ENCODE measurements at regions not wholly inside any gene's neighbourhood (a gene's known extent, or its start where the extent isn't known, plus 50 kb on each side); places are given as distances from the start of the nearest gene placed in this dataset.
"Not testable (repeated sequence)": the region's sequence is repeated elsewhere in the genome, so short reads cannot be mapped to it uniquely, and the experiment has no call there.

GRCh38 chr1:29583727-29584126 lies 347.4 kb downstream of the PTPRU start:
- DNase-seq, result no peak

- DNase-seq, result no peak
These were observed 344.9 kb downstream of the PTPRU start for GRCh38 chr1:29581256-29581655.

- DNase-seq, result no peak
These were observed 343.6 kb downstream of the PTPRU start for GRCh38 chr1:29579821-29580425.

- DNase-seq, result no peak
These were observed 341.2 kb downstream of the PTPRU start for GRCh38 chr1:29577512-29577911.

GRCh38 chr1:29576510-29576909 lies 340.2 kb downstream of the PTPRU start:
- DNase-seq, result no peak

- DNase-seq, result no peak
These were observed 339.5 kb downstream of the PTPRU start for GRCh38 chr1:29575826-29576225.

GRCh38 chr1:29575277-29575676 lies 339.0 kb downstream of the PTPRU start:
- no peak for DNase-seq

- no peak for DNase-seq
These were observed 338.5 kb downstream of the PTPRU start for GRCh38 chr1:29574871-29575270.

GRCh38 chr1:29569971-29570634 lies 333.8 kb downstream of the PTPRU start:
- DNase-seq, result no peak

GRCh38 chr1:29567257-29567656 lies 330.9 kb downstream of the PTPRU start:
- no peak for DNase-seq

- DNase-seq, result no peak
These were observed 329.2 kb downstream of the PTPRU start for GRCh38 chr1:29565490-29565889.

- peak; percentile 29 for DNase-seq
These were observed 327.2 kb downstream of the PTPRU start for GRCh38 chr1:29563571-29563970.

GRCh38 chr1:29563092-29563491 lies 326.8 kb downstream of the PTPRU start:
- DNase-seq, result no peak

GRCh38 chr1:29559056-29559455 lies 322.7 kb downstream of the PTPRU start:
- no peak for DNase-seq

- no peak for DNase-seq
These were observed 321.6 kb downstream of the PTPRU start for GRCh38 chr1:29557701-29558600.

- DNase-seq, result no peak
These were observed 320.7 kb downstream of the PTPRU start for GRCh38 chr1:29557066-29557465.

GRCh38 chr1:29556657-29557056 lies 320.3 kb downstream of the PTPRU start:
- no peak for DNase-seq

- no peak for DNase-seq
These were observed 318.8 kb downstream of the PTPRU start for GRCh38 chr1:29555043-29555620.

GRCh38 chr1:29554208-29554778 lies 318.0 kb downstream of the PTPRU start:
- DNase-seq, result no peak

- no peak for DNase-seq
These were observed 315.0 kb downstream of the PTPRU start for GRCh38 chr1:29551123-29551936.

GRCh38 chr1:29550119-29550841 lies 314.0 kb downstream of the PTPRU start:
- DNase-seq, result no peak

- DNase-seq, result not testable (repeated sequence)
These were observed 313.4 kb downstream of the PTPRU start for GRCh38 chr1:29549728-29550118.
